Hepatocyte (in vitro differentiated cells): ENCODE measurements at regions not wholly inside any gene's neighbourhood (a gene's known extent, or its start where the extent isn't known, plus 50 kb on each side); places are given as distances from the start of the nearest gene placed in this dataset.

Source experiments
- DNase-seq: peaks from one replicate; pipeline ENCODE4 v3.0.0-alpha.2; 2016; ENCODE audit warnings: low spot score
- H2AFZ ChIP-seq: fragments of 200-600 bp; sonication (generic); 2 replicates; pipeline ENCODE4 v1.6.0; 2016; ENCODE audit warnings: antibody characterized with exemption, mild to moderate bottlenecking
- H3K27ac ChIP-seq: fragments of 200-600 bp; sonication (generic); 2 replicates; pipeline ENCODE4 v1.5.1; 2016; ENCODE audit warnings: mild to moderate bottlenecking
- H3K27me3 ChIP-seq: fragments of 200-600 bp; sonication (generic); 2 replicates; pipeline ENCODE4 v1.6.1; 2016
- H3K36me3 ChIP-seq: fragments of 200-600 bp; sonication (generic); replicated peaks from 2 replicates; pipeline ENCODE4 v1.5.1; 2016; ENCODE audit warnings: low read depth; ENCODE audit not compliant: insufficient read depth
- H3K4me1 ChIP-seq: fragments of 200-600 bp; sonication (generic); 2 replicates; pipeline ENCODE4 v1.5.1; 2016; ENCODE audit warnings: mild to moderate bottlenecking, moderate library complexity; ENCODE audit not compliant: insufficient read depth
- H3K4me2 ChIP-seq: fragments of 200-600 bp; sonication (generic); 2 replicates; pipeline ENCODE4 v1.6.0; 2016
- H3K4me3 ChIP-seq: fragments of 200-600 bp; sonication (generic); 2 replicates; pipeline ENCODE4 v1.5.1; 2016; ENCODE audit warnings: mild to moderate bottlenecking
- H3K79me2 ChIP-seq: fragments of 200-600 bp; sonication (generic); 2 replicates; pipeline ENCODE4 v1.6.0; 2017; ENCODE audit warnings: mild to moderate bottlenecking
- H3K9me2 ChIP-seq: fragments of 200-600 bp; sonication (generic); replicated peaks from 2 replicates; pipeline ENCODE4 v1.6.0; 2017; ENCODE audit warnings: mild to moderate bottlenecking; ENCODE audit not compliant: insufficient read depth
- H3K9me3 ChIP-seq: fragments of 200-600 bp; sonication (generic); 2 replicates; pipeline ENCODE4 v1.5.1; 2016; ENCODE audit warnings: low read depth, mild to moderate bottlenecking
- H4K20me1 ChIP-seq: fragments of 200-600 bp; sonication (generic); 2 replicates; pipeline ENCODE4 v1.6.0; 2016; ENCODE audit warnings: mild to moderate bottlenecking; ENCODE audit not compliant: insufficient read depth, poor library complexity, severe bottlenecking
- EZH2 ChIP-seq: fragments of 200-600 bp; sonication (generic); IDR thresholded peaks from 2 replicates; pipeline ENCODE4 v1.6.1; 2016; ENCODE audit warnings: antibody characterized with exemption, mild to moderate bottlenecking, borderline replicate concordance
- EZH2phosphoT487 ChIP-seq: fragments of 200-600 bp; sonication (generic); IDR thresholded peaks from one replicate; pipeline ENCODE4 v1.6.1; 2018; ENCODE audit warnings: antibody characterized with exemption, mild to moderate bottlenecking, low read depth, moderate library complexity; ENCODE audit not compliant: unreplicated experiment, severe bottlenecking
- WGBS: methylation state at CpG from one replicate; pipeline ENCODE4 v1.1.6; 2016; ENCODE audit warnings: low lambda C conversion rate; ENCODE audit errors: missing lambda C conversion rate; 5-methylcytosine and 5-hydroxymethylcytosine counted together
- TF ChIP-seq, protein P1 (sequence below): fragments of 200-600 bp; sonication (generic); IDR thresholded peaks from 2 replicates; pipeline ENCODE4 v1.5.1; 2016; ENCODE audit warnings: antibody characterized with exemption, mild to moderate bottlenecking; ENCODE audit not compliant: poor library complexity

DNA sequence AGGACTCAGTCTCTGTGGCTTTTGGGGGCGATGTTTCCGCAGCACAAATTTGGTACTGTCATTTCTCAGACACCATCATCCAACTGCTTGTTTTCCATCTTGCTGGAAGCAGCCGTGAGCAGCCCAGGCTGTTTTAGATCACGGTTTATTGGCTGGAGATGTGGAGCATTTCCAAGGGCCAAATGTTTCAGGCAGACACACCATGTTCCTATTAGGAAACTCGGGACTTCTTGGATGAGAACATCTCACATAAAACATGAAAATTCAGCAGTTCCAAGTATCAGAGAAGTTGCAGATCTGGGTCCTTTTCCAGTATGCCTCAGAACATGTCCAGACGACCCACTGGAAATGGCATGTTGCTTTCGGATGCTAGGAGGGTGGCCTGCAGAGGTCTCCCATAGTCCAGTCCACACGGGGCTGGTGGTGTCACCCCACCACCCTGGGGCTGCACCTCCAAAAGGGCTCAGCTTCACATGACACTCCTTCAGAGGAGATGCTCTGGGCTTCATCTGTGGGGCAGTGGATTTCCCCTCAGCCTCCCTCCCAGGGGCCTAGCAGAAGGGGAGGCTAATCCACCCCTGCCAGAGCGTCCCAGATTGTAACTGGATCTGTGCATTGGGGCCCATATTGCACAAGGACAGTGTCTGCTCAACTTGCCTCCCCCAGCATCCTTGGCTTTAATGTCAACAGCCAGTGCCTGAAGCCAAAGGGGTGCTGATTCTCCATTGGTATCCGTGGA lies 176.3 kb downstream of the SCP2D1 start:
- Histone ChIP-seq H4K20me1 (no peaks in the 10 kb centered on the region), H3K79me2 (no peaks in the 10 kb centered on the region), H3K9me2 (no peaks in the 10 kb centered on the region), H3K4me2 (no peak overlapping the region), H3K36me3 (no peaks in the 10 kb centered on the region), H3K4me1 (no peaks in the 10 kb centered on the region), H2AFZ (no peak overlapping the region), H3K4me3 (no peak overlapping the region), H3K27me3 (no peaks in the 10 kb centered on the region), H3K9me3 (no peaks in the 10 kb centered on the region), H3K27ac (no peak overlapping the region)
- TF ChIP-seq EZH2phosphoT487: no peak
- no peak for TF ChIP-seq EZH2
- TF ChIP-seq, protein P1, sequence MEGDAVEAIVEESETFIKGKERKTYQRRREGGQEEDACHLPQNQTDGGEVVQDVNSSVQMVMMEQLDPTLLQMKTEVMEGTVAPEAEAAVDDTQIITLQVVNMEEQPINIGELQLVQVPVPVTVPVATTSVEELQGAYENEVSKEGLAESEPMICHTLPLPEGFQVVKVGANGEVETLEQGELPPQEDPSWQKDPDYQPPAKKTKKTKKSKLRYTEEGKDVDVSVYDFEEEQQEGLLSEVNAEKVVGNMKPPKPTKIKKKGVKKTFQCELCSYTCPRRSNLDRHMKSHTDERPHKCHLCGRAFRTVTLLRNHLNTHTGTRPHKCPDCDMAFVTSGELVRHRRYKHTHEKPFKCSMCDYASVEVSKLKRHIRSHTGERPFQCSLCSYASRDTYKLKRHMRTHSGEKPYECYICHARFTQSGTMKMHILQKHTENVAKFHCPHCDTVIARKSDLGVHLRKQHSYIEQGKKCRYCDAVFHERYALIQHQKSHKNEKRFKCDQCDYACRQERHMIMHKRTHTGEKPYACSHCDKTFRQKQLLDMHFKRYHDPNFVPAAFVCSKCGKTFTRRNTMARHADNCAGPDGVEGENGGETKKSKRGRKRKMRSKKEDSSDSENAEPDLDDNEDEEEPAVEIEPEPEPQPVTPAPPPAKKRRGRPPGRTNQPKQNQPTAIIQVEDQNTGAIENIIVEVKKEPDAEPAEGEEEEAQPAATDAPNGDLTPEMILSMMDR: no peak
- WGBS: 85% methylated on average over 10 of the region's 10 CpGs
- no peak for DNase-seq

DNA sequence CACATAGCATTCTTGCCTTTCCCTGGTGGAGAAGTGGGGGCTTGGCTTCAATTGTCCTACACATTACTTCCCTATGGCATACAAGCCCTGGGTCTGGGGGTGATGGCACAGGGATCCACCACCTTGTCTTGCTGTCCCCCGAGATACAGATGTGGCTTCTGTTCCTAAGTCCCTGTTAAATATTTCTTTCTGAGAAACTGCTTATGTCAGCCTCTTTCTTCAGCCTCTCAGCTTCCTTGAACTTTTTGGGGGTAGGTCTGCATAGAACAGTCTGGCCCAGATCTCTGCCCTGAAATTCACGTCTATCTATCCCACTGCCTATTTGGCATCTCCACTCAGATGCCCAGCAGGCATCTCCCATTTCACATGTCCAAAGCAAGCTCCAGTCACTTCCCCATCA lies 177.4 kb downstream of the SCP2D1 start:
- Histone ChIP-seq H3K79me2 (no peaks in the 10 kb centered on the region), H3K4me1 (no peaks in the 10 kb centered on the region), H4K20me1 (no peaks in the 10 kb centered on the region), H3K4me3 (no peak overlapping the region), H3K9me3 (no peaks in the 10 kb centered on the region), H3K27ac (no peak overlapping the region), H3K4me2 (no peak overlapping the region), H3K9me2 (no peaks in the 10 kb centered on the region), H2AFZ (no peak overlapping the region), H3K36me3 (no peaks in the 10 kb centered on the region), H3K27me3 (no peaks in the 10 kb centered on the region)
- no peak for TF ChIP-seq EZH2
- TF ChIP-seq, protein P1: no peak
- no peak for DNase-seq
- WGBS: 80% methylated on average over 2 of the region's 2 CpGs

DNA sequence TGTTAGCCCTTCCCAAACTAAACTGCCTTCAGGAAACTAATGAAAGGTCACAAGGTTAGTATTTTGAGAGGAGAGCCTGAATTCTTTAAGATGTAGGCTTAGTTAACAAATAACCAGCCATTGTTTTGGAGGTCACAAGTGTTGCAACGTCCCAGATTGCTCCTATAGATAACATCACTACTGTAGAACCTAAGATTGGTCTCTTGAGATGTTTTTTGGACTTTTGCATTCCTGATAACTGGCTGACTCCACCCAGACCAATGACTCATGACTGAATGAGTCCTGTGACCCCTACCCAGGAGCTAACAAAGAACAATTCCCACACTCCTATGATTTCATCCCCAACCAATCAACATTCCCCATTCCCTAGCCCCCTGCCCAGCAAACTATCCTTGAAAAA lies 178.8 kb downstream of the SCP2D1 start:
- TF ChIP-seq EZH2phosphoT487: no peak
- TF ChIP-seq EZH2: no peak
- TF ChIP-seq, protein P1: no peak
- H3K4me2 ChIP-seq: no peak overlapping the region
- no peaks in the 10 kb centered on the region for H3K36me3 ChIP-seq
- 35% methylated on average over 1 of the region's 1 CpG for WGBS
- H2AFZ ChIP-seq: no peak overlapping the region
- no peaks in the 10 kb centered on the region for H3K27me3 ChIP-seq
- H4K20me1 ChIP-seq: no peaks in the 10 kb centered on the region
- H3K4me3 ChIP-seq: no peak overlapping the region
- no peaks in the 10 kb centered on the region for H3K9me2 ChIP-seq
- H3K9me3 ChIP-seq: no peaks in the 10 kb centered on the region
- H3K79me2 ChIP-seq: no peaks in the 10 kb centered on the region
- peak overlapping the region; percentile 40 for H3K27ac ChIP-seq
- DNase-seq: peak; percentile 26
- no peaks in the 10 kb centered on the region for H3K4me1 ChIP-seq

DNA sequence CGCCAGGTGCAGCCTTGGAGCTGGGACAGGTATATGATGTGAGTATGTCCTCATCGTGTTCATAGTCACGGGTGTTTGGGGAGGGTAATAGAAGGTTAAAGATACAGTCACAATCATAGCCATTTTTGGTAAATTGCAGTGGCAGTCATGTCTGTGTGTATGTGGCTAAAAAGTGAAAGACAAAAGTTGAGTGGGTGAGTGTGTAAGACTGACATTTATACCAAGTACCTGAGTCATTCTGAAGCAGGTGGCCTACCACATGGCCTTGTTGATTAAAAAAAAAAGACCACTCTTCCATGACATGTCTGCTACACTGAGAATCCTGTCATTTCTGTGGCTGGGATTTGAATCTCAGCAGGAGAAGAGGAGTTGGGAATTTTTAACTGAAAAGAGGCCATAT lies 181.9 kb downstream of the SCP2D1 start:
- no peaks in the 10 kb centered on the region for H3K4me1 ChIP-seq
- no peaks in the 10 kb centered on the region for H3K79me2 ChIP-seq
- H3K27me3 ChIP-seq: no peaks in the 10 kb centered on the region
- no peaks in the 10 kb centered on the region for H3K36me3 ChIP-seq
- no peak overlapping the region for H3K4me3 ChIP-seq
- no peak overlapping the region for H2AFZ ChIP-seq
- no peaks in the 10 kb centered on the region for H4K20me1 ChIP-seq
- 93% methylated on average over 3 of the region's 3 CpGs for WGBS
- no peaks in the 10 kb centered on the region for H3K9me2 ChIP-seq
- no peak overlapping the region for H3K4me2 ChIP-seq
- TF ChIP-seq EZH2phosphoT487 (no peak), EZH2 (no peak)
- TF ChIP-seq, protein P1: no peak
- H3K27ac ChIP-seq: no peak overlapping the region
- no peak for DNase-seq
- no peaks in the 10 kb centered on the region for H3K9me3 ChIP-seq
